ENCODE measurements at regions not wholly inside any gene's neighbourhood (a gene's known extent, or its start where the extent isn't known, plus 50 kb on each side); places are given as distances from the start of the nearest gene placed in this dataset.

DNA sequence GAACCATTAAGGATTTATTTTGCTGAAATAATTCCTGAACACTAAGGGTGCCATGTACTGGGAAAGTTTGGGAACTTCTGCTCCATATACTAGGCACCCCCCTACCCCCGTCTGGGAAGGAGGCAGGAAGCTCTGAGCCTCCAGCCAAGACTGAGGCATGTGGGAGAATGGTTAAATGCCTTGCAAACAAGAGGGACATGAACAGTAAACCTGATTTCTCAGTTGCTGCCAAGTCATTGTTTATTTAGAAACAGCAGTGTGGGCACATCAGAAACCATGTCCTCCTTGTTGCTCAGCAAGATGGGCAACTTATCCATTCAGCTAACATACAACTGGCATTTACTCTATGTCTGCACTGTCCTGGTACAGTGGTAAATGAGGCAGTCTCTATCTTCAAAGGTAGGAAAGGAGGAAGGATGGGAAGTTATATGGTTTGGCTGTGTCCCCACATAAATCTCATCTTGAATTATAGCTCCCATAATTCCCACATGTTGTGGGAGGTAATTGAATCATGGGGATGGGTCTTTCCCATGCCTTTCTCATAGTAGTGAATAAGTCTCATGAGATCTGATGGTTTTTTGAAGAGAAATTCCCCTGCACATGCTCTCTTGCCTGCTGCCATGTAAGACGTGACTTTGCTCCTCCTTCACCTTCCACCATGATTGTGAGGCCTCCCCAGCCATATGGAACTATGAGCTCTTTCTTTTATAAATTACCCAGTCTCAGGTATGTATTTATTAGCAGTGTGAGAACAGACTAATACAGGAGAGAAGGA is 459.1 kb downstream of the MIAT start:
- Histone ChIP-seq H3K9ac (ENCODE audit: low read length) (no peak overlapping the region), H3K36me3 (ENCODE audit: insufficient read depth, low read length) (no peaks in the 10 kb centered on the region), H3K4me1 (ENCODE audit: insufficient read depth, low read length) (peaks cover 14% of the 10 kb centered on the region), H3K9me3 (ENCODE audit: low read length) (no peaks in the 10 kb centered on the region), H3K27ac (ENCODE audit: low read depth, low read length) (no peak overlapping the region), H3K4me3 (ENCODE audit: low read depth in 1 of 2, low read length in 2 of 2) (no peak overlapping the region), H3K27me3 (ENCODE audit: control insufficient read depth in 1 of 2, insufficient read depth in 2 of 2, low read length in 2 of 2) (no peaks in the 10 kb centered on the region)

DNA sequence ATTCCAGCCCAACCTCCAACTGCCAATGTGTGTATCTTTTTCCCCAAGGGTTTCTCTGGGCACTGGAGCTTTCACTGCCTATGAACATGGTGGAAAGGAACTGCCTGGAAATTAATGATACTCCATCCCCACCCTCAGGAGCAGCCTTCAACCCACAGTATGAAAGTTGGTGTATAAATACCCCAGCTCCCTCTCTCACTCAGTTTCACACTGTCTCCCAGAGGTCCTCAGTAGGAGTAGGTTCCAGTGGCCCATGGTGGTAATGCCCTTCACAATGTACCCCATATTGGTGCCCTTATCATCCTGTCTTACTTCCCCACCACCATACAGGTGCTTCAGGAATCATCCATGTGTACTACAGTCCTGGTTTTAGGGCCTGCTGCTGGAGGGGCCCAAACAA is 462.6 kb downstream of the MIAT start:
- Histone ChIP-seq H3K36me3 (ENCODE audit: insufficient read depth, low read length) (no peaks in the 10 kb centered on the region), H3K9me3 (ENCODE audit: low read length) (no peaks in the 10 kb centered on the region), H3K9ac (ENCODE audit: low read length) (no peak overlapping the region), H3K27me3 (ENCODE audit: control insufficient read depth in 1 of 2, insufficient read depth in 2 of 2, low read length in 2 of 2) (no peaks in the 10 kb centered on the region), H3K4me1 (ENCODE audit: insufficient read depth, low read length) (no peaks in the 10 kb centered on the region), H3K4me3 (ENCODE audit: low read depth in 1 of 2, low read length in 2 of 2) (no peak overlapping the region), H3K27ac (ENCODE audit: low read depth, low read length) (no peak overlapping the region)

- no peak overlapping the region for H3K4me3 ChIP-seq (ENCODE audit: low read depth in 1 of 2, low read length in 2 of 2)
- no peaks in the 10 kb centered on the region for H3K27me3 ChIP-seq (ENCODE audit: control insufficient read depth in 1 of 2, insufficient read depth in 2 of 2, low read length in 2 of 2)
- H3K9me3 ChIP-seq (ENCODE audit: low read length), result no peaks in the 10 kb centered on the region
- H3K4me1 ChIP-seq (ENCODE audit: insufficient read depth, low read length), result no peaks in the 10 kb centered on the region
- H3K36me3 ChIP-seq (ENCODE audit: insufficient read depth, low read length), result no peaks in the 10 kb centered on the region
- no peak overlapping the region for H3K9ac ChIP-seq (ENCODE audit: low read length)
- H3K27ac ChIP-seq (ENCODE audit: low read depth, low read length), result no peak overlapping the region
Measured at GRCh38 chr22:27122574-27122973, 465.2 kb downstream of the MIAT start.

DNA sequence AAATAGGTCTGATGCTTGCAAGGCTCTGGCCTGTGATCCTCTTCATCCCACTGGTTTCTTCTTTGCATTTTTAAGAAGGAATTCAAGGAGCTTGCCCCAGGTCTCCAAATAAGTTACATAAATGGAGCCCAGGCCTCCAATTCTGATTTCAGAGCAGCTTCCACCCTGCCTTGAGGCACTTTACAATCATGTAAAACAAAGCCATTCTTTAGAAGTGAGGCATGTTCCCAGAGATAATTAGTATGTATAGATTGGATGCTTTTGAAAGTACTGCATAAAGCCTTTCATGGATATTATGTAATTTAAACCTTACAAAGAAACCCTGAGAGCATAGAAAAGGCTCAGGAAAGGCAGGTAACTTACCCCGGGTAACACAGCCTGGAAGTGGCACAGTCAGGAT is 466.5 kb downstream of the MIAT start:
- Histone ChIP-seq H3K27me3 (ENCODE audit: control insufficient read depth in 1 of 2, insufficient read depth in 2 of 2, low read length in 2 of 2) (no peaks in the 10 kb centered on the region), H3K4me3 (ENCODE audit: low read depth in 1 of 2, low read length in 2 of 2) (no peak overlapping the region), H3K27ac (ENCODE audit: low read depth, low read length) (no peak overlapping the region), H3K9ac (ENCODE audit: low read length) (no peak overlapping the region), H3K9me3 (ENCODE audit: low read length) (no peaks in the 10 kb centered on the region), H3K4me1 (ENCODE audit: insufficient read depth, low read length) (peaks cover 7% of the 10 kb centered on the region), H3K36me3 (ENCODE audit: insufficient read depth, low read length) (no peaks in the 10 kb centered on the region)

- Histone ChIP-seq H3K27ac (ENCODE audit: low read depth, low read length) (peak overlapping the region; percentile 46), H3K9ac (ENCODE audit: low read length) (no peak overlapping the region), H3K4me1 (ENCODE audit: insufficient read depth, low read length) (peaks cover 12% of the 10 kb centered on the region), H3K36me3 (ENCODE audit: insufficient read depth, low read length) (no peaks in the 10 kb centered on the region), H3K4me3 (ENCODE audit: low read depth in 1 of 2, low read length in 2 of 2) (no peak overlapping the region), H3K27me3 (ENCODE audit: control insufficient read depth in 1 of 2, insufficient read depth in 2 of 2, low read length in 2 of 2) (no peaks in the 10 kb centered on the region), H3K9me3 (ENCODE audit: low read length) (no peaks in the 10 kb centered on the region)
Measured at GRCh38 chr22:27124351-27124966, 467.1 kb downstream of the MIAT start.

GRCh38 chr22:27125539-27125938 is 468.2 kb downstream of the MIAT start:
- no peaks in the 10 kb centered on the region for H3K36me3 ChIP-seq (ENCODE audit: insufficient read depth, low read length)
- H3K9ac ChIP-seq (ENCODE audit: low read length), result no peak overlapping the region
- H3K9me3 ChIP-seq (ENCODE audit: low read length), result no peaks in the 10 kb centered on the region
- no peak overlapping the region for H3K27ac ChIP-seq (ENCODE audit: low read depth, low read length)
- H3K27me3 ChIP-seq (ENCODE audit: control insufficient read depth in 1 of 2, insufficient read depth in 2 of 2, low read length in 2 of 2), result no peaks in the 10 kb centered on the region
- peaks cover 12% of the 10 kb centered on the region for H3K4me1 ChIP-seq (ENCODE audit: insufficient read depth, low read length)
- no peak overlapping the region for H3K4me3 ChIP-seq (ENCODE audit: low read depth in 1 of 2, low read length in 2 of 2)

DNA sequence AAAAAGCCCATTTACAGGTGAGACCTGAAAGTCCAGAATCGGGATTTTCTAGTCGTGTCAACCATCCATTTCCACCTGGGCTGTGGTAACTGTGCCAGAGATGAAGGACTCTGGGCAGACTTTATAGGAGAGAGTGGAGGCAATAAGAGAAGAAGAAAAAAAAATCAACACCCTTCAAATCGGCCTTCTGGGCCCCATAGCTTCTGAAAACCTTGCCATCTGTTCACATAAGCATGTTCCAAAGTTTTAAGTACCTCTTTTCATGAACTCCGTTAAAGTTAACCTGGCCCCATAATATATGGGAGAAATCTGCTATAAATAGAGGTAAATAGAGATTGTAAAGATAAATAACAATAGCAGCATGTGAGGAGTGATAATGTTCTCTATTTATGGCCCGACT is 470.5 kb downstream of the MIAT start:
- Histone ChIP-seq H3K4me1 (ENCODE audit: insufficient read depth, low read length) (peaks cover 12% of the 10 kb centered on the region), H3K27me3 (ENCODE audit: control insufficient read depth in 1 of 2, insufficient read depth in 2 of 2, low read length in 2 of 2) (no peaks in the 10 kb centered on the region), H3K36me3 (ENCODE audit: insufficient read depth, low read length) (no peaks in the 10 kb centered on the region), H3K4me3 (ENCODE audit: low read depth in 1 of 2, low read length in 2 of 2) (no peak overlapping the region), H3K27ac (ENCODE audit: low read depth, low read length) (no peak overlapping the region), H3K9ac (ENCODE audit: low read length) (no peak overlapping the region), H3K9me3 (ENCODE audit: low read length) (no peaks in the 10 kb centered on the region)

DNA sequence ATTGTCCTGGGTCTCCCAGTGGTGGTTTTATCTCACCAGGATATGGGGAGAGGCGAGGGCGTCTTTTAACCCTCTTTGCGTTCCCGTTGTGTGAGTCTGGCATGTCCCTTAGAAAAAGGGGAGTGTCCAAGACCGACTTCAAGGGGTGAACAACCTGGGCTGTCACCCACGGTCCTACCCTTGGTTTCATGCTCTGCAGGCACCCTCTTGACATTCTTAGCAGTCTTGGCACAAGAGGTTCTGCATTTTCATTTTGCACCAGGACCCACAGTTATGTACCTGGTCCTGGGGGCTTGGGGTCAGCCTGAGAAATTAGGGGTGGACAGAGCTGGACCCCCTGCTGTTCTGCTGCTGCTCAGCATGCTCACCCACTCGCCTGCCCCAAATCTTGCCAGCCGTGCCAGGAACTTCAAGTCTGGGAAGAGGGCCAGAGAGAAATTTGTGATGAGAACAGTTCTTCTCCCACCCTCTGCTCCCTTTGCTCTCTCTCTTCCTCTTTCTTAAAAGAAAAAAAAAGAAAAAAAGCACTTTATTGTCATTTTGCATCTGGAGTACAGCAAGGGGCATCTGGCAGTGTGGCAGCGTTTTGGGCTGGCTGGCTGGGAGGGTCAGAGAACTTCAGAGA is 471.2 kb downstream of the MIAT start:
- H3K4me3 ChIP-seq (ENCODE audit: low read depth in 1 of 2, low read length in 2 of 2), result no peak overlapping the region
- no peak overlapping the region for H3K9ac ChIP-seq (ENCODE audit: low read length)
- no peaks in the 10 kb centered on the region for H3K27me3 ChIP-seq (ENCODE audit: control insufficient read depth in 1 of 2, insufficient read depth in 2 of 2, low read length in 2 of 2)
- H3K4me1 ChIP-seq (ENCODE audit: insufficient read depth, low read length), result peaks cover 15% of the 10 kb centered on the region
- no peak overlapping the region for H3K27ac ChIP-seq (ENCODE audit: low read depth, low read length)
- H3K36me3 ChIP-seq (ENCODE audit: insufficient read depth, low read length), result no peaks in the 10 kb centered on the region
- no peaks in the 10 kb centered on the region for H3K9me3 ChIP-seq (ENCODE audit: low read length)

DNA sequence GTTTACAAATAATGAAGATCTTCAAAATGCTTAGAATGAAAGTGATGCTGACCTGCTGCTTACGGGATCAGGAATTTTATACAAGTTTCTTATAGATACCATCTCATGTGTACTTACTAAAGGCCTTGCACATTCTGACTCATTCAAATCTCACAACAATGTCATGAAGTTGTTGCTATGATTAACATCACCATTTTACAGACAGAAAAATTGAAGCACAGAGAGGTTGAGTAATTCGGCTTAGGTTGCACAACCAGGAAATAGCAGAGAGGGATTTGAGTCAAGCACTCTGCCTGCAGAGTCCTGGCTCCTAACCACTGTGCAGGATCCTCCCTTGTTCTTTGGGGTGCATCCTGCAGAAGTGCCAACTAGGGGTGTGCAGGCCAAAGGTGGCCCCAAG is 471.9 kb downstream of the MIAT start:
- no peak overlapping the region for H3K9ac ChIP-seq (ENCODE audit: low read length)
- no peaks in the 10 kb centered on the region for H3K9me3 ChIP-seq (ENCODE audit: low read length)
- no peaks in the 10 kb centered on the region for H3K27me3 ChIP-seq (ENCODE audit: control insufficient read depth in 1 of 2, insufficient read depth in 2 of 2, low read length in 2 of 2)
- H3K4me1 ChIP-seq (ENCODE audit: insufficient read depth, low read length), result peaks cover 21% of the 10 kb centered on the region
- H3K4me3 ChIP-seq (ENCODE audit: low read depth in 1 of 2, low read length in 2 of 2), result no peak overlapping the region
- H3K36me3 ChIP-seq (ENCODE audit: insufficient read depth, low read length), result no peaks in the 10 kb centered on the region
- no peak overlapping the region for H3K27ac ChIP-seq (ENCODE audit: low read depth, low read length)

- Histone ChIP-seq H3K27ac (ENCODE audit: low read depth, low read length) (no peak overlapping the region), H3K9ac (ENCODE audit: low read length) (no peak overlapping the region), H3K36me3 (ENCODE audit: insufficient read depth, low read length) (no peaks in the 10 kb centered on the region), H3K4me3 (ENCODE audit: low read depth in 1 of 2, low read length in 2 of 2) (no peak overlapping the region), H3K27me3 (ENCODE audit: control insufficient read depth in 1 of 2, insufficient read depth in 2 of 2, low read length in 2 of 2) (no peaks in the 10 kb centered on the region), H3K4me1 (ENCODE audit: insufficient read depth, low read length) (peaks cover 27% of the 10 kb centered on the region), H3K9me3 (ENCODE audit: low read length) (no peaks in the 10 kb centered on the region)
Measured at GRCh38 chr22:27130906-27131305, 473.5 kb downstream of the MIAT start.

- H3K9ac ChIP-seq (ENCODE audit: low read length), result no peak overlapping the region
- H3K4me1 ChIP-seq (ENCODE audit: insufficient read depth, low read length), result peaks cover 27% of the 10 kb centered on the region
Measured at GRCh38 chr22:27131346-27131745, 474.0 kb downstream of the MIAT start.

More at GRCh38 chr22:27131346-27131745, 474.0 kb downstream of the MIAT start:
- no peak overlapping the region for H3K27ac ChIP-seq (ENCODE audit: low read depth, low read length)
- no peaks in the 10 kb centered on the region for H3K36me3 ChIP-seq (ENCODE audit: insufficient read depth, low read length)
- no peak overlapping the region for H3K4me3 ChIP-seq (ENCODE audit: low read depth in 1 of 2, low read length in 2 of 2)
- no peaks in the 10 kb centered on the region for H3K27me3 ChIP-seq (ENCODE audit: control insufficient read depth in 1 of 2, insufficient read depth in 2 of 2, low read length in 2 of 2)
- H3K9me3 ChIP-seq (ENCODE audit: low read length), result no peaks in the 10 kb centered on the region

All from muscle layer of colon (tissue), 2 donors.